Right cardiac atrium (tissue), 5 donors: ENCODE measurements at regions not wholly inside any gene's neighbourhood (a gene's known extent, or its start where the extent isn't known, plus 50 kb on each side); places are given as distances from the start of the nearest gene placed in this dataset.
"Not testable (repeated sequence)": the region's sequence is repeated elsewhere in the genome, so short reads cannot be mapped to it uniquely, and the experiment has no call there.

Source experiments
- ATAC-seq, 2 donors: fragments of 200-7000 bp; cut with Tn5 transposase; one replicate each; pipeline versions ENCODE4 v1.8.0 to v1.9.1; 2020; ENCODE audit warnings: moderate library complexity in 2 of 2, mild to moderate bottlenecking in 1 of 2
- DNase-seq, 3 donors: peaks; one replicate each; pipeline ENCODE4 v3.0.0-alpha.2; 2020
- H3K27ac ChIP-seq: one replicate; pipeline ENCODE4 v1.5.1; 2013; ENCODE audit warnings: mild to moderate bottlenecking, low read length, control low read depth, moderate library complexity
- H3K27me3 ChIP-seq: one replicate; pipeline ENCODE4 v1.6.1; 2013; ENCODE audit not compliant: control insufficient read depth, insufficient read depth
- H3K4me1 ChIP-seq: one replicate; pipeline ENCODE4 v1.6.1; 2013; ENCODE audit warnings: low read length; ENCODE audit not compliant: control insufficient read depth, insufficient read depth
- H3K4me3 ChIP-seq: one replicate; pipeline ENCODE4 v1.5.1; 2013; ENCODE audit warnings: low read length, control low read depth
- H3K9me3 ChIP-seq: one replicate; pipeline ENCODE4 v1.6.1; 2013; ENCODE audit warnings: low read length; ENCODE audit not compliant: control insufficient read depth
- WGBS: extraction: QIAGEN DNeasy Blood & Tissue Kit; methylation state at CpG from one replicate; pipeline ENCODE4 v1.1.7; 2013; 5-methylcytosine and 5-hydroxymethylcytosine counted together
- intact Hi-C, 4 donors: fragments of 100-400 bp; cut with DNase I; formaldehyde crosslinking; loops; one replicate each; pipeline versions ENCODE4 v1.11.0 to v1.14.0; 2022 to 2023
- donor health status: healthy with polysubstance abuse.
- donor health status: DM: no; HTN: yes; CAD: no.
- donor health status: DM: no; HTN: no; CAD: no.
- donor health status: DM: no; HTN: yes; CAD: no; lungs with severe emphysema.
- donor health status: DM: yes; HTN: yes; CAD: no.

GRCh38 chr1:233453433-233454200 lies 126.1 kb downstream of the MAP3K21 start:
- Histone ChIP-seq H3K9me3 (no peaks in the 10 kb centered on the region), H3K27me3 (no peaks in the 10 kb centered on the region), H3K4me3 (no peak overlapping the region), H3K4me1 (no peaks in the 10 kb centered on the region), H3K27ac (no peak overlapping the region)
- intact Hi-C loops = no loop called here
- 78% methylated on average over 2 of the region's 2 CpGs for WGBS
- no peak for DNase-seq
- no peak for ATAC-seq

- DNase-seq = no peak
- no peaks in the 10 kb centered on the region for H3K9me3 ChIP-seq
- H3K4me3 ChIP-seq = no peak overlapping the region
- no peak overlapping the region for H3K27ac ChIP-seq
- intact Hi-C loops = no loop called here
- peak in 1 of 2 donors; percentile 14 for ATAC-seq
- 80% methylated on average over 1 of the region's 1 CpG for WGBS
- no peaks in the 10 kb centered on the region for H3K27me3 ChIP-seq
- no peaks in the 10 kb centered on the region for H3K4me1 ChIP-seq
These were observed 132.0 kb downstream of the MAP3K21 start for GRCh38 chr1:233459470-233459945.

- Histone ChIP-seq H3K27me3 (no peaks in the 10 kb centered on the region), H3K4me3 (no peak overlapping the region), H3K27ac (no peak overlapping the region), H3K4me1 (no peaks in the 10 kb centered on the region), H3K9me3 (no peaks in the 10 kb centered on the region)
- peak; percentile 68 to 70 for ATAC-seq
- intact Hi-C loops = no loop called here
- 37% methylated on average over 5 of the region's 5 CpGs for WGBS
- DNase-seq = no peak
These were observed 132.4 kb downstream of the MAP3K21 start for GRCh38 chr1:233459968-233460367.

- 47% methylated on average over 4 of the region's 4 CpGs for WGBS
- ATAC-seq (no peak), DNase-seq (no peak)
- no peaks in the 10 kb centered on the region for H3K4me1 ChIP-seq
- H3K27ac ChIP-seq = no peak overlapping the region
- H3K4me3 ChIP-seq = no peak overlapping the region
- intact Hi-C loops = no loop called here
- H3K9me3 ChIP-seq = no peaks in the 10 kb centered on the region
- no peaks in the 10 kb centered on the region for H3K27me3 ChIP-seq
These were observed 133.2 kb downstream of the MAP3K21 start for GRCh38 chr1:233460692-233461091.

GRCh38 chr1:233461847-233462246 lies 134.3 kb downstream of the MAP3K21 start:
- DNase-seq (no peak), ATAC-seq (no peak)
- Histone ChIP-seq H3K27me3 (no peaks in the 10 kb centered on the region), H3K4me3 (no peak overlapping the region), H3K27ac (no peak overlapping the region), H3K9me3 (no peaks in the 10 kb centered on the region), H3K4me1 (no peaks in the 10 kb centered on the region)
- intact Hi-C loops = no loop called here
- 55% methylated on average over 1 of the region's 1 CpG for WGBS

GRCh38 chr1:233463333-233463732 lies 135.8 kb downstream of the MAP3K21 start:
- no peaks in the 10 kb centered on the region for H3K27me3 ChIP-seq
- H3K27ac ChIP-seq = no peak overlapping the region
- H3K4me1 ChIP-seq = no peaks in the 10 kb centered on the region
- DNase-seq = no peak
- 95% methylated on average over 3 of the region's 3 CpGs for WGBS
- no peaks in the 10 kb centered on the region for H3K9me3 ChIP-seq
- intact Hi-C loops = no loop called here
- no peak overlapping the region for H3K4me3 ChIP-seq
- no peak for ATAC-seq

GRCh38 chr1:233465745-233466343 lies 138.3 kb downstream of the MAP3K21 start:
- 94% methylated on average over 34 of the region's 34 CpGs for WGBS
- intact Hi-C loops = no loop called here
- ATAC-seq (no peak), DNase-seq (peak in 1 of 3 donors; percentile 54)
- H3K4me3 ChIP-seq = no peak overlapping the region
- H3K9me3 ChIP-seq = no peaks in the 10 kb centered on the region
- H3K27ac ChIP-seq = no peak overlapping the region
- no peaks in the 10 kb centered on the region for H3K4me1 ChIP-seq
- H3K27me3 ChIP-seq = no peaks in the 10 kb centered on the region

GRCh38 chr1:233470741-233471499 lies 143.0 kb upstream of the KCNK1 start:
- Histone ChIP-seq H3K27me3 (no peaks in the 10 kb centered on the region), H3K4me3 (no peak overlapping the region), H3K4me1 (no peaks in the 10 kb centered on the region), H3K27ac (no peak overlapping the region), H3K9me3 (no peaks in the 10 kb centered on the region)
- no peak for ATAC-seq
- intact Hi-C loops = no loop called here
- DNase-seq = no peak
- WGBS = 69% methylated on average over 6 of the region's 6 CpGs

- ATAC-seq, DNase-seq, H3K4me3 ChIP-seq, H3K4me1 ChIP-seq, H3K27me3 ChIP-seq, H3K27ac ChIP-seq, intact Hi-C loops, H3K9me3 ChIP-seq: not testable (repeated sequence)
- 89% methylated on average over 3 of the region's 3 CpGs for WGBS
These were observed 142.1 kb upstream of the KCNK1 start for GRCh38 chr1:233471851-233472250.

GRCh38 chr1:233472796-233473195 lies 141.1 kb upstream of the KCNK1 start:
- H3K27ac ChIP-seq, H3K4me3 ChIP-seq, H3K27me3 ChIP-seq, H3K4me1 ChIP-seq, intact Hi-C loops, DNase-seq, ATAC-seq, H3K9me3 ChIP-seq: not testable (repeated sequence)
- 75% methylated on average over 7 of the region's 7 CpGs for WGBS

GRCh38 chr1:233473549-233474204 lies 140.2 kb upstream of the KCNK1 start:
- H3K4me1 ChIP-seq = no peaks in the 10 kb centered on the region
- no peak for DNase-seq
- 77% methylated on average over 11 of the region's 11 CpGs for WGBS
- no peaks in the 10 kb centered on the region for H3K27me3 ChIP-seq
- intact Hi-C loops = no loop called here
- H3K27ac ChIP-seq = no peak overlapping the region
- ATAC-seq = no peak
- no peaks in the 10 kb centered on the region for H3K9me3 ChIP-seq
- H3K4me3 ChIP-seq = no peak overlapping the region
